ENCODE measurements at regions not wholly inside any gene's neighbourhood (a gene's known extent, or its start where the extent isn't known, plus 50 kb on each side); places are given as distances from the start of the nearest gene placed in this dataset.

DNA sequence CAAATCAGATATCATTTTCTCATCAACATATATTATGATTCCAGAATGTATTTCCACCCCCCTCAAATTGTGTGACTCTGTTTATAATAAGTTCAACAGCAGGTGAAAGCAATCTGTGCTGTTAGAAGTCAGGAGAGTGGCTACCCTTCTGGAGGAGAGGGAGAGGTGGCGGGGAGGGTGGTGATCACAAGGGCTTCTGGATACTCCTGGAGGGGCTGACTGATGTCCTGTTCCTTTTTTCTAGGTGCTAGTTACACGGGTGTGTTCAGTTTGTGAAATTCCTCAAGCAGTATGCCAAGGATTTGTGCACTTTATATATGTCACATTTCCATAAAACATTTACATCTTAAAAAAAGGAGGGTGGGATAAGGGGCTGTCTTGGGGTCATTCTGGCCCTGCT is 119.1 kb downstream of the IRF8 start:
- TF ChIP-seq, protein P1, sequence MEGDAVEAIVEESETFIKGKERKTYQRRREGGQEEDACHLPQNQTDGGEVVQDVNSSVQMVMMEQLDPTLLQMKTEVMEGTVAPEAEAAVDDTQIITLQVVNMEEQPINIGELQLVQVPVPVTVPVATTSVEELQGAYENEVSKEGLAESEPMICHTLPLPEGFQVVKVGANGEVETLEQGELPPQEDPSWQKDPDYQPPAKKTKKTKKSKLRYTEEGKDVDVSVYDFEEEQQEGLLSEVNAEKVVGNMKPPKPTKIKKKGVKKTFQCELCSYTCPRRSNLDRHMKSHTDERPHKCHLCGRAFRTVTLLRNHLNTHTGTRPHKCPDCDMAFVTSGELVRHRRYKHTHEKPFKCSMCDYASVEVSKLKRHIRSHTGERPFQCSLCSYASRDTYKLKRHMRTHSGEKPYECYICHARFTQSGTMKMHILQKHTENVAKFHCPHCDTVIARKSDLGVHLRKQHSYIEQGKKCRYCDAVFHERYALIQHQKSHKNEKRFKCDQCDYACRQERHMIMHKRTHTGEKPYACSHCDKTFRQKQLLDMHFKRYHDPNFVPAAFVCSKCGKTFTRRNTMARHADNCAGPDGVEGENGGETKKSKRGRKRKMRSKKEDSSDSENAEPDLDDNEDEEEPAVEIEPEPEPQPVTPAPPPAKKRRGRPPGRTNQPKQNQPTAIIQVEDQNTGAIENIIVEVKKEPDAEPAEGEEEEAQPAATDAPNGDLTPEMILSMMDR (IDR thresholded peaks at IDR 0.05; ENCODE audit: low read length) = no peak
- TF ChIP-seq EZH2 (optimal IDR thresholded peaks at IDR 0.05; ENCODE audit: low read depth, low read length) (no peak), EZH2phosphoT487 (IDR thresholded peaks at IDR 0.05; ENCODE audit: low read length) (no peak)
